HG03097 (cell line): ENCODE measurements at regions not wholly inside any gene's neighbourhood (a gene's known extent, or its start where the extent isn't known, plus 50 kb on each side); places are given as distances from the start of the nearest gene placed in this dataset.

Experiments used
- ATAC-seq: cut with Tn5 transposase; IDR thresholded peaks from one replicate; pipeline ENCODE4 v1.9.1; 2021; ENCODE audit not compliant: unreplicated experiment, low FRiP score

GRCh38 chr10:120960725-120961124, 109.6 kb downstream of the WDR11 start:
- ATAC-seq = no peak

GRCh38 chr10:120961795-120962755, 110.9 kb downstream of the WDR11 start:
- ATAC-seq = no peak

- ATAC-seq = no peak
These were observed 111.8 kb downstream of the WDR11 start for GRCh38 chr10:120962756-120963593.

- ATAC-seq = no peak
These were observed 112.5 kb downstream of the WDR11 start for GRCh38 chr10:120963594-120964220.

GRCh38 chr10:120966657-120967045, 115.5 kb downstream of the WDR11 start:
- no peak for ATAC-seq

GRCh38 chr10:120969219-120969645, 118.1 kb downstream of the WDR11 start:
- ATAC-seq = peak; percentile 63

GRCh38 chr10:120970595-120971529, 119.7 kb downstream of the WDR11 start:
- no peak for ATAC-seq

GRCh38 chr10:120971671-120972070, 120.5 kb downstream of the WDR11 start:
- no peak for ATAC-seq

- ATAC-seq = no peak
These were observed 121.1 kb downstream of the WDR11 start for GRCh38 chr10:120972259-120972658.

- no peak for ATAC-seq
These were observed 124.1 kb downstream of the WDR11 start for GRCh38 chr10:120975072-120975867.

GRCh38 chr10:120975868-120976225, 124.7 kb downstream of the WDR11 start:
- no peak for ATAC-seq

GRCh38 chr10:120977897-120978296, 126.7 kb downstream of the WDR11 start:
- ATAC-seq = no peak

- ATAC-seq = no peak
These were observed 127.6 kb downstream of the WDR11 start for GRCh38 chr10:120978589-120979252.

- no peak for ATAC-seq
These were observed 128.5 kb downstream of the WDR11 start for GRCh38 chr10:120979435-120980278.

- no peak for ATAC-seq
These were observed 129.4 kb downstream of the WDR11 start for GRCh38 chr10:120980279-120981255.

GRCh38 chr10:120981601-120982391, 130.6 kb downstream of the WDR11 start:
- ATAC-seq = no peak
